GM18507 (cell line): ENCODE measurements at regions not wholly inside any gene's neighbourhood (a gene's known extent, or its start where the extent isn't known, plus 50 kb on each side); places are given as distances from the start of the nearest gene placed in this dataset.

Source experiments
- DNase-seq: peaks from one replicate; pipeline ENCODE4 v3.0.0; 2011; ENCODE audit warnings: low read depth; ENCODE audit not compliant: insufficient read length; ENCODE audit errors: extremely low spot score
- FAIRE-seq: peaks from 2 replicates; lab custom pipeline; 2011; peaks lifted over from hg19 to GRCh38; lab: Jason Lieb, UNC

- no peak for FAIRE-seq
- no peak for DNase-seq
These were observed 52.5 kb downstream of the KCNF1 start for GRCh38 chr2:10964052-10964790.

GRCh38 chr2:10965241-10965843 is 53.6 kb downstream of the KCNF1 start:
- no peak for DNase-seq
- FAIRE-seq, result no peak

- no peak for FAIRE-seq
These were observed 54.3 kb downstream of the KCNF1 start for GRCh38 chr2:10966056-10966455.

GRCh38 chr2:10966741-10967140 is 55.0 kb downstream of the KCNF1 start:
- DNase-seq (no peak), FAIRE-seq (no peak)

More at GRCh38 chr2:10966056-10966455, 54.3 kb downstream of the KCNF1 start:
- no peak for DNase-seq

- FAIRE-seq, result no peak
- no peak for DNase-seq
These were observed 56.4 kb downstream of the KCNF1 start for GRCh38 chr2:10968176-10968575.

GRCh38 chr2:10970666-10971065 is 58.9 kb downstream of the KCNF1 start:
- no peak for FAIRE-seq

GRCh38 chr2:10971161-10971887 is 59.6 kb downstream of the KCNF1 start:
- DNase-seq (no peak), FAIRE-seq (no peak)

More at GRCh38 chr2:10970666-10971065, 58.9 kb downstream of the KCNF1 start:
- no peak for DNase-seq

- FAIRE-seq (no peak), DNase-seq (no peak)
These were observed 60.1 kb downstream of the KCNF1 start for GRCh38 chr2:10971888-10972260.

GRCh38 chr2:10972683-10973433 is 61.1 kb downstream of the KCNF1 start:
- DNase-seq (no peak), FAIRE-seq (no peak)

- DNase-seq (no peak), FAIRE-seq (no peak)
These were observed 62.0 kb downstream of the KCNF1 start for GRCh38 chr2:10973766-10974165.

- no peak for DNase-seq
- peak; percentile 18 for FAIRE-seq
These were observed 65.3 kb downstream of the KCNF1 start for GRCh38 chr2:10977003-10977402.

GRCh38 chr2:10977621-10978020 is 65.9 kb downstream of the KCNF1 start:
- FAIRE-seq (no peak), DNase-seq (no peak)

- no peak for FAIRE-seq
- no peak for DNase-seq
These were observed 66.4 kb downstream of the KCNF1 start for GRCh38 chr2:10978090-10978670.

- FAIRE-seq (no peak), DNase-seq (no peak)
These were observed 68.3 kb downstream of the KCNF1 start for GRCh38 chr2:10980071-10980470.

GRCh38 chr2:10980886-10981425 is 69.2 kb downstream of the KCNF1 start:
- no peak for DNase-seq
- FAIRE-seq, result no peak

GRCh38 chr2:10981451-10981850 is 69.7 kb downstream of the KCNF1 start:
- no peak for DNase-seq
- no peak for FAIRE-seq

- FAIRE-seq, result no peak
- DNase-seq, result no peak
These were observed 70.3 kb downstream of the KCNF1 start for GRCh38 chr2:10981941-10982431.

GRCh38 chr2:10982931-10983701 is 71.4 kb downstream of the KCNF1 start:
- FAIRE-seq, result no peak
- DNase-seq, result no peak
